ENCODE measurements at regions not wholly inside any gene's neighbourhood (a gene's known extent, or its start where the extent isn't known, plus 50 kb on each side); places are given as distances from the start of the nearest gene placed in this dataset.

DNA sequence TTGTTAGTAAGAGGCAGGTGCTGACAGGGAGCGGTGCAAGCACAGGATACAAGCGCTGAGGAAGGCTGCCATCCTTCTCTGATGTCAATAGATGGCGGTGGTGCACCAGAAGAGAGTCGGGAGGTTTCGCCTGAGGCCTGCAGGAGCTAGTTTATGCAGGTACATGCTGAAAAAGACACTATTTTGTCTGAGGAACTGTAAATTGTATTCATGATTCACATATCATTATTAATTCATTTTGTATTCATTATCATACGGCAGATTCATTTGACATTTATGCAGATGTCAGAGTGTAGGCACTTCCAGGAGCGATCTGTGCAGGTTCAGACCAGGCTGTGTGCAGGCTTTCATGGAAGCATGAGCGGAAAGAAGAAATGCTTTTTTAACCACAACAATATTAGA lies 824.0 kb downstream of the STIM2 start:
- TF ChIP-seq, protein P1, sequence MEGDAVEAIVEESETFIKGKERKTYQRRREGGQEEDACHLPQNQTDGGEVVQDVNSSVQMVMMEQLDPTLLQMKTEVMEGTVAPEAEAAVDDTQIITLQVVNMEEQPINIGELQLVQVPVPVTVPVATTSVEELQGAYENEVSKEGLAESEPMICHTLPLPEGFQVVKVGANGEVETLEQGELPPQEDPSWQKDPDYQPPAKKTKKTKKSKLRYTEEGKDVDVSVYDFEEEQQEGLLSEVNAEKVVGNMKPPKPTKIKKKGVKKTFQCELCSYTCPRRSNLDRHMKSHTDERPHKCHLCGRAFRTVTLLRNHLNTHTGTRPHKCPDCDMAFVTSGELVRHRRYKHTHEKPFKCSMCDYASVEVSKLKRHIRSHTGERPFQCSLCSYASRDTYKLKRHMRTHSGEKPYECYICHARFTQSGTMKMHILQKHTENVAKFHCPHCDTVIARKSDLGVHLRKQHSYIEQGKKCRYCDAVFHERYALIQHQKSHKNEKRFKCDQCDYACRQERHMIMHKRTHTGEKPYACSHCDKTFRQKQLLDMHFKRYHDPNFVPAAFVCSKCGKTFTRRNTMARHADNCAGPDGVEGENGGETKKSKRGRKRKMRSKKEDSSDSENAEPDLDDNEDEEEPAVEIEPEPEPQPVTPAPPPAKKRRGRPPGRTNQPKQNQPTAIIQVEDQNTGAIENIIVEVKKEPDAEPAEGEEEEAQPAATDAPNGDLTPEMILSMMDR (IDR thresholded peaks at IDR 0.05), result peak in 4 of 6 experiments; percentile 38 to 55 (median 48)
- no peak for TF ChIP-seq POLR2A (IDR thresholded peaks at IDR 0.05)
